Colon (tissue), 2 donors: ENCODE measurements at regions not wholly inside any gene's neighbourhood (a gene's known extent, or its start where the extent isn't known, plus 50 kb on each side); places are given as distances from the start of the nearest gene placed in this dataset.

Experiments used
- FAIRE-seq: peaks from 2 replicates; lab custom pipeline; 2012; peaks lifted over from hg19 to GRCh38; lab: Jason Lieb, UNC
- donor health status: control.
- donor health status: control.

- FAIRE-seq = no peak
Observed at GRCh38 chr11:80593648-80594374, 1153.0 kb upstream of the TENM4 start.

- no peak for FAIRE-seq
Observed at GRCh38 chr11:80592546-80592945, 1151.7 kb upstream of the TENM4 start.

GRCh38 chr11:80587906-80588305 lies 1147.1 kb upstream of the TENM4 start:
- FAIRE-seq = no peak

GRCh38 chr11:80586464-80586863 lies 1145.6 kb upstream of the TENM4 start:
- FAIRE-seq = no peak

- FAIRE-seq = no peak
Observed at GRCh38 chr11:80584661-80585060, 1143.8 kb upstream of the TENM4 start.

- no peak for FAIRE-seq
Observed at GRCh38 chr11:80569832-80570231, 1129.0 kb upstream of the TENM4 start.

- no peak for FAIRE-seq
Observed at GRCh38 chr11:80565231-80565630, 1124.4 kb upstream of the TENM4 start.

GRCh38 chr11:80562523-80563125 lies 1121.8 kb upstream of the TENM4 start:
- no peak for FAIRE-seq

GRCh38 chr11:80559942-80560341 lies 1119.1 kb upstream of the TENM4 start:
- no peak for FAIRE-seq

- FAIRE-seq = no peak
Observed at GRCh38 chr11:80553565-80553964, 1112.7 kb upstream of the TENM4 start.

- FAIRE-seq = no peak
Observed at GRCh38 chr11:80542704-80543103, 1101.9 kb upstream of the TENM4 start.

GRCh38 chr11:80538040-80538439 lies 1097.2 kb upstream of the TENM4 start:
- no peak for FAIRE-seq

GRCh38 chr11:80533463-80533862 lies 1092.6 kb upstream of the TENM4 start:
- FAIRE-seq = no peak

GRCh38 chr11:80532633-80533232 lies 1091.9 kb upstream of the TENM4 start:
- FAIRE-seq = no peak

GRCh38 chr11:80529726-80530125 lies 1088.9 kb upstream of the TENM4 start:
- no peak for FAIRE-seq

GRCh38 chr11:80525663-80526405 lies 1085.0 kb upstream of the TENM4 start:
- FAIRE-seq = no peak

- no peak for FAIRE-seq
Observed at GRCh38 chr11:80524349-80524748, 1083.5 kb upstream of the TENM4 start.

GRCh38 chr11:80523057-80523456 lies 1082.2 kb upstream of the TENM4 start:
- no peak for FAIRE-seq

GRCh38 chr11:80521592-80521991 lies 1080.8 kb upstream of the TENM4 start:
- FAIRE-seq = no peak

- FAIRE-seq = no peak
Observed at GRCh38 chr11:80520507-80520887, 1079.7 kb upstream of the TENM4 start.

GRCh38 chr11:80519596-80520506 lies 1079.0 kb upstream of the TENM4 start:
- no peak for FAIRE-seq

- FAIRE-seq = no peak
Observed at GRCh38 chr11:80517701-80518100, 1076.9 kb upstream of the TENM4 start.
